Activated CD8-positive, alpha-beta memory T cell treated with anti-CD3 and anti-CD28 coated beads, Interleukin-2, amount 50 U/mL, for 48 hours (primary cell): ENCODE measurements at regions not wholly inside any gene's neighbourhood (a gene's known extent, or its start where the extent isn't known, plus 50 kb on each side); places are given as distances from the start of the nearest gene placed in this dataset.
A peak's percentile ranks its signal among the peaks of the same experiment; 100 is the strongest.

Experiments used
- DNase-seq: peaks from one replicate; pipeline ENCODE4 v3.0.0-alpha.2; 2020

- DNase-seq: no peak
These were observed 218.3 kb upstream of the IER5L start for GRCh38 chr9:129396365-129396708.

- no peak for DNase-seq
These were observed 217.7 kb upstream of the IER5L start for GRCh38 chr9:129395633-129396364.

GRCh38 chr9:129394886-129395279, 216.8 kb upstream of the IER5L start:
- DNase-seq: no peak

GRCh38 chr9:129394061-129394885, 216.2 kb upstream of the IER5L start:
- no peak for DNase-seq

- DNase-seq: no peak
These were observed 215.0 kb upstream of the IER5L start for GRCh38 chr9:129393064-129393463.

- DNase-seq: no peak
These were observed 214.1 kb upstream of the IER5L start for GRCh38 chr9:129392093-129392541.

GRCh38 chr9:129391221-129391661, 213.2 kb upstream of the IER5L start:
- DNase-seq: no peak

GRCh38 chr9:129390541-129390940, 212.5 kb upstream of the IER5L start:
- no peak for DNase-seq

- DNase-seq: no peak
These were observed 209.8 kb upstream of the IER5L start for GRCh38 chr9:129387822-129388221.

- DNase-seq: no peak
These were observed 208.7 kb upstream of the IER5L start for GRCh38 chr9:129386812-129387177.

- no peak for DNase-seq
These were observed 207.3 kb upstream of the IER5L start for GRCh38 chr9:129385211-129385934.

GRCh38 chr9:129384491-129385210, 206.6 kb upstream of the IER5L start:
- DNase-seq: no peak

GRCh38 chr9:129383561-129384490, 205.8 kb upstream of the IER5L start:
- peak; percentile 81 for DNase-seq

GRCh38 chr9:129383019-129383560, 205.0 kb upstream of the IER5L start:
- DNase-seq: no peak

- no peak for DNase-seq
These were observed 204.4 kb upstream of the IER5L start for GRCh38 chr9:129382281-129383018.

- DNase-seq: no peak
These were observed 203.5 kb upstream of the IER5L start for GRCh38 chr9:129381481-129381957.

- no peak for DNase-seq
These were observed 202.9 kb upstream of the IER5L start for GRCh38 chr9:129380961-129381401.

GRCh38 chr9:129379886-129380285, 201.8 kb upstream of the IER5L start:
- no peak for DNase-seq

GRCh38 chr9:129379181-129379836, 201.2 kb upstream of the IER5L start:
- DNase-seq: no peak
